Esophagus muscularis mucosa (tissue), 2 donors: ENCODE measurements at regions not wholly inside any gene's neighbourhood (a gene's known extent, or its start where the extent isn't known, plus 50 kb on each side); places are given as distances from the start of the nearest gene placed in this dataset.

Source experiments
- POLR2A ChIP-seq: fragments of 450-650 bp; IDR thresholded peaks from one replicate; pipeline ENCODE4 v1.6.1; 2017; ENCODE audit warnings: antibody characterized with exemption, moderate library complexity, mild to moderate bottlenecking, low read depth
- POLR2AphosphoS5 ChIP-seq, 2 donors: sonication (generic); formaldehyde crosslinking; IDR thresholded peaks; one replicate each; pipeline ENCODE4 v1.6.1; 2017; ENCODE audit warnings: antibody characterized with exemption in 2 of 2

GRCh38 chr6:85112540-85112939, 337.3 kb upstream of the NT5E start:
- TF ChIP-seq POLR2AphosphoS5 (IDR thresholded peaks at IDR 0.05) (no peak), POLR2A (no peak)
